ENCODE measurements at regions not wholly inside any gene's neighbourhood (a gene's known extent, or its start where the extent isn't known, plus 50 kb on each side); places are given as distances from the start of the nearest gene placed in this dataset.

DNA sequence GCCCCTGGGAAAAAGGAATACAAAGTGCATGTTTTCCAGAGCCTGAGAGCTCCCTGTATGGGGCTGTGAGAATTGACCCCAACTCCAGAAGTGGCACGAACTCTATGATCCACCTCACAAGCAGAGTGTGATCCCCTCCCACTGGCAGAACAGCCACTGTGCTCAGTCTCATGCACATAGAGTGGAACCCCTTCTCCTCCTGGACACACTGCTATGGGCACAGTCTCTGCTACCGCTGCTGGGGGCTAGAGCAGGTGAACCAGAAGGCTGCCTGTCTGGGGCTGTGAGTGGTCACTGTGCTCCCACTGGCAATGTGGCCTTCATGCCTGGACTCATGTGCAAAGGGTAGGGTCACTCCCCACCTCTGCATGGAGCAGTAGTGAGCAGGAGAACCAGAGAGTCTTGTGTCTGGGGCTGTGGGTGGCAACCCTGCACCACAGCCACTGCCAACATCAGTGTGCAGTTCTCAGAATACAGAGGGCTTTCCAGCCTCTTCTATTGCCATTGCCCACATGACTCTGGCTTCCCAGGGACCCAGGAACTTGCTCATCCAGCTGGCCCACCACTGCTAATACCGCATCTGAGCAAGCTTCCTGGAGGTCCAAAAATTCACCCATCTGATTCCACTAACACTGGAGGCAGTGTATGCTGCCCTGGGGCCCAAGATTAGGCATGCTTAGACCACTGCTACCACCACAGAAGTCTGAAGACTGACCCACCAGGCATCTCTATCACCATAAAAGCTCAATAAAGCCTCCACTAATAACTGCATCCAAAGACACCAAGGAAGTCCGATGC is 343.7 kb upstream of the SOX14 start:
- TF ChIP-seq, protein P1, sequence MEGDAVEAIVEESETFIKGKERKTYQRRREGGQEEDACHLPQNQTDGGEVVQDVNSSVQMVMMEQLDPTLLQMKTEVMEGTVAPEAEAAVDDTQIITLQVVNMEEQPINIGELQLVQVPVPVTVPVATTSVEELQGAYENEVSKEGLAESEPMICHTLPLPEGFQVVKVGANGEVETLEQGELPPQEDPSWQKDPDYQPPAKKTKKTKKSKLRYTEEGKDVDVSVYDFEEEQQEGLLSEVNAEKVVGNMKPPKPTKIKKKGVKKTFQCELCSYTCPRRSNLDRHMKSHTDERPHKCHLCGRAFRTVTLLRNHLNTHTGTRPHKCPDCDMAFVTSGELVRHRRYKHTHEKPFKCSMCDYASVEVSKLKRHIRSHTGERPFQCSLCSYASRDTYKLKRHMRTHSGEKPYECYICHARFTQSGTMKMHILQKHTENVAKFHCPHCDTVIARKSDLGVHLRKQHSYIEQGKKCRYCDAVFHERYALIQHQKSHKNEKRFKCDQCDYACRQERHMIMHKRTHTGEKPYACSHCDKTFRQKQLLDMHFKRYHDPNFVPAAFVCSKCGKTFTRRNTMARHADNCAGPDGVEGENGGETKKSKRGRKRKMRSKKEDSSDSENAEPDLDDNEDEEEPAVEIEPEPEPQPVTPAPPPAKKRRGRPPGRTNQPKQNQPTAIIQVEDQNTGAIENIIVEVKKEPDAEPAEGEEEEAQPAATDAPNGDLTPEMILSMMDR (IDR thresholded peaks at IDR 0.05) = no peak
- TF ChIP-seq POLR2AphosphoS5 (IDR thresholded peaks at IDR 0.05) = no peak

All from gastroesophageal sphincter (tissue), 3 donors.